ENCODE measurements at regions not wholly inside any gene's neighbourhood (a gene's known extent, or its start where the extent isn't known, plus 50 kb on each side); places are given as distances from the start of the nearest gene placed in this dataset.

DNA sequence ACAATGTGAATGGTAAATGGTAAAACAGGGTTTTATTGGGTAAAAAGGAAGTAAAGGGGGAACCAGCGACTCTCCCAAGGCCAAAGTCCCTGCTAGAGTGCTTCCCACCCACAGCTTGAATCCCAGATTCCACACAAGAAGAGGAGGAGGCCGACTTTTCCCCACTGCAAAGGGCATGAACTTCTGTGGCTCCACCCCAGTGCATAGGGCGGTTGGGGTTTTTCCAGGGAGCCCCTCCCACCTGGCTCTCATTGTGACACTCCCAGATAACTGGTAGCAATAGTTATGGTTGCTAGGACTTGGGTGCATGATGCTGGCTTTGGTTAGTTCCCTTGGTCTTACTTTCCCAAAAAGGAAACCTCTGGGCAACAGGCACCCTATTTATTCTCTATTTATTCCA lies 666.0 kb upstream of the CA10 start:
- TF ChIP-seq TBP (CRISPR knock-in tag; IDR thresholded peaks at IDR 0.05) = no peak
- TF ChIP-seq POLR2AphosphoS5 (IDR thresholded peaks at IDR 0.05; ENCODE audit: low read depth, low read length) = no peak
- TF ChIP-seq EP300 (IDR thresholded peaks at IDR 0.05; ENCODE audit: low read depth in 2 of 2, low read length in 2 of 2) = no peak
- TF ChIP-seq EP300 (CRISPR knock-in tag; IDR thresholded peaks at IDR 0.05; ENCODE audit: borderline replicate concordance) = no peak

Measured in HepG2 (cell line).